Gastroesophageal sphincter (tissue), 3 donors: ENCODE measurements at regions not wholly inside any gene's neighbourhood (a gene's known extent, or its start where the extent isn't known, plus 50 kb on each side); places are given as distances from the start of the nearest gene placed in this dataset.

Experiments used
- CTCF ChIP-seq, 4 experiments: fragments of 200-600 bp in 2 of 4; fragments of 450-650 bp in 2 of 4; sonication (generic) in 1 of 4; IDR thresholded peaks; one replicate each; pipeline ENCODE4 v1.5.1; 2017 to 2019; ENCODE audit warnings: antibody characterized with exemption in 4 of 4, mild to moderate bottlenecking in 2 of 4, moderate library complexity in 2 of 4
- EP300 ChIP-seq: sonication (generic); formaldehyde crosslinking; IDR thresholded peaks from one replicate; pipeline ENCODE4 v1.6.1; 2017; ENCODE audit warnings: antibody characterized with exemption, mild to moderate bottlenecking
- POLR2A ChIP-seq, 2 donors: fragments of 450-650 bp; IDR thresholded peaks; one replicate each; pipeline ENCODE4 v1.6.1; 2017; ENCODE audit warnings: antibody characterized with exemption in 2 of 2, mild to moderate bottlenecking in 2 of 2, moderate library complexity in 1 of 2
- POLR2AphosphoS5 ChIP-seq: sonication (generic); formaldehyde crosslinking; IDR thresholded peaks from one replicate; pipeline ENCODE4 v1.6.1; 2017; ENCODE audit warnings: antibody characterized with exemption

- TF ChIP-seq CTCF (IDR thresholded peaks at IDR 0.05) (no peak), EP300 (no peak), POLR2A (IDR thresholded peaks at IDR 0.05) (no peak), POLR2AphosphoS5 (no peak)
Measured at GRCh38 chr11:123251657-123252344, 56.8 kb upstream of the CLMP start.
